HG03575 (cell line): ENCODE measurements at regions not wholly inside any gene's neighbourhood (a gene's known extent, or its start where the extent isn't known, plus 50 kb on each side); places are given as distances from the start of the nearest gene placed in this dataset.
"Not testable (repeated sequence)": the region's sequence is repeated elsewhere in the genome, so short reads cannot be mapped to it uniquely, and the experiment has no call there.

Experiments
- ATAC-seq: cut with Tn5 transposase; IDR thresholded peaks from one replicate; pipeline ENCODE4 v1.9.1; 2021; ENCODE audit not compliant: unreplicated experiment, insufficient number of reproducible peaks, low FRiP score; ENCODE audit errors: extremely low read depth

- ATAC-seq = no peak
These were observed 95.3 kb upstream of the SNX9 start for GRCh38 chr6:157727629-157728182.

- ATAC-seq = no peak
These were observed 94.7 kb upstream of the SNX9 start for GRCh38 chr6:157728183-157728881.

GRCh38 chr6:157731221-157731620 lies 91.8 kb upstream of the SNX9 start:
- no peak for ATAC-seq

- ATAC-seq = no peak
These were observed 91.0 kb upstream of the SNX9 start for GRCh38 chr6:157732007-157732406.

GRCh38 chr6:157732416-157733161 lies 90.5 kb upstream of the SNX9 start:
- ATAC-seq = no peak

GRCh38 chr6:157736555-157736954 lies 86.5 kb upstream of the SNX9 start:
- ATAC-seq = not testable (repeated sequence)

- no peak for ATAC-seq
These were observed 81.6 kb upstream of the SNX9 start for GRCh38 chr6:157741321-157741947.

GRCh38 chr6:157741948-157742556 lies 81.0 kb upstream of the SNX9 start:
- no peak for ATAC-seq

GRCh38 chr6:157744102-157744601 lies 78.9 kb upstream of the SNX9 start:
- ATAC-seq = no peak

GRCh38 chr6:157746897-157747296 lies 76.1 kb upstream of the SNX9 start:
- ATAC-seq = no peak

- no peak for ATAC-seq
These were observed 75.7 kb upstream of the SNX9 start for GRCh38 chr6:157747370-157747769.

GRCh38 chr6:157748839-157749571 lies 74.0 kb upstream of the SNX9 start:
- no peak for ATAC-seq

GRCh38 chr6:157750973-157751372 lies 72.1 kb upstream of the SNX9 start:
- not testable (repeated sequence) for ATAC-seq

GRCh38 chr6:157751547-157752200 lies 71.4 kb upstream of the SNX9 start:
- ATAC-seq = no peak

- ATAC-seq = not testable (repeated sequence)
These were observed 70.2 kb upstream of the SNX9 start for GRCh38 chr6:157752879-157753278.

- no peak for ATAC-seq
These were observed 69.8 kb upstream of the SNX9 start for GRCh38 chr6:157753291-157753690.

GRCh38 chr6:157753801-157754200 lies 69.2 kb upstream of the SNX9 start:
- not testable (repeated sequence) for ATAC-seq

GRCh38 chr6:157754351-157754750 lies 68.7 kb upstream of the SNX9 start:
- no peak for ATAC-seq
